PC-3 (cell line): ENCODE measurements at regions not wholly inside any gene's neighbourhood (a gene's known extent, or its start where the extent isn't known, plus 50 kb on each side); places are given as distances from the start of the nearest gene placed in this dataset.

Experiments
- CTCF ChIP-seq: fragments of 300-600 bp; sonication (generic); conservative IDR thresholded peaks from 2 replicates; pipeline ENCODE4 v1.5.1; 2017; ENCODE audit warnings: antibody characterized with exemption, low read depth, mild to moderate bottlenecking, low read length
- EZH2phosphoT487 ChIP-seq: fragments of 300-600 bp; sonication (generic); IDR thresholded peaks from 2 replicates; pipeline ENCODE4 v1.6.1; 2018; ENCODE audit warnings: mild to moderate bottlenecking, antibody characterized with exemption, low read length, borderline replicate concordance

GRCh38 chr4:30632751-30633150, 87.4 kb upstream of the PCDH7 start:
- TF ChIP-seq CTCF = no peak
- TF ChIP-seq EZH2phosphoT487 = no peak
